ENCODE measurements at regions not wholly inside any gene's neighbourhood (a gene's known extent, or its start where the extent isn't known, plus 50 kb on each side); places are given as distances from the start of the nearest gene placed in this dataset.

DNA sequence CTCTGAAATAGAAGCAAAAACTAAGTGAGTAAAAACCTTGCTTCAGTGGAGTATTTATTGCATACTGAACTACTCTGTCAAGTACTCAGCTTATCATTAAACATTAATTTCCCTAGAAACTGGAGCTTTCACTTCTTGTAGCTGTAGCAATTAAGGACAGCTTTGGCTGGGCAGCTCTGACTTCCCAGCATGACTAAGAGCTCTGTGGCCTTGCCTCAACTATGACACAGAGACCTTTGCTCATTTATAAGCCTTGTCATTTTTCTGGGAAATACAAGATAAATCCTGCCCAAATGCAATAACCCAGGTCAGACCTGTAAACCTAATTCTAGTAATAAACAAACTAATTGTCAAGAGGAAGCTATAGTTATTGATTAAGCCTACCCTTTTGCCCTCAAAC is 65.4 kb upstream of the STK32A start:
- DNase-seq (ENCODE audit: low spot score), result peak; percentile 35

DNA sequence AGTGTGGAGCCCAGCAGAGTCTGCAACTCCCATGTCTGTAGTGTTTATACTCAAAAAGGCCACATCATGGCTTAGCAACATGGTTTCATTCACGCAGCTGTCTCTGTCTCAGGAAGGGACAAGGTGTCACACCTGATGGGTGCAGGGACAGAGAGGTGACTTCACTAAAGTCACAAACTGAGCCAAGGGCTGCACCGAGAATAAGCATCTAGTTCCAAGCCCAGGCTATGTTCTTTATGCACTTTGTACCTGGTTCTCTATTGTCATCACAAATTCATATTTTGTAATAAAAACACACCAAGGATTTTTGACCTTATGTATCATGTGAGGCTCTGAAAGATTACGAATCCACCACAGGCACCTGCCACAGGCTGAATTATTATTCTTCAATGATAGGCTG is 64.9 kb upstream of the STK32A start:
- DNase-seq (ENCODE audit: low spot score), result no peak

GRCh38 chr5:147170603-147171002 is 64.2 kb upstream of the STK32A start:
- no peak for DNase-seq (ENCODE audit: low spot score)

DNA sequence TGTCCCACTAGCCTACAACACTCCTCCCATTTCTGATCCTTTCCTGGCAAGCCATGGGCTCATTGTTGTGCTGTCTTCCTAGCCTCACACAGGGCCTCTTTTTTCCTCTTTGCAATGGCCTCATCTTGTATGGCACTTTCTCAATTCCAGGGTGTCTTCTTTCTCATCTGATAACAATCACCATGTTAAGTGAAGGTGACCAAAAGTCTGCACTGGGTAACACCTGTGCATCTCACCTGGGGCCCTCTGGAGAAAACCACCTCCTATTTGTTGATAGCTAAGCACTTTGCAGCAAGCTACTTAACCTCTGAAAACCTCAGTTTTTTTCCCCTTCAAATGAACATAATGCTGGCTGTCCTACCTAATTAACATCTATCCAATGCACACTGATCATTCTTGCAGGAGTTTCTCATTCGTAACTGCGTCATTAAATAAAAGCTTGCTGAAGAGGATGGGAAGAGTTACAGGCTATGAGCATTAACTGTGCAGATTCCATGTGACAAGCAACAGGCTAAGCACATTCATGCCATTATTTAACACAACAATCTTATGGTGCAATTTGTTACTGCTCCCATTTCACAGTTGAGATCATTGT is 60.1 kb upstream of the STK32A start:
- no peak for DNase-seq (ENCODE audit: low spot score)

DNA sequence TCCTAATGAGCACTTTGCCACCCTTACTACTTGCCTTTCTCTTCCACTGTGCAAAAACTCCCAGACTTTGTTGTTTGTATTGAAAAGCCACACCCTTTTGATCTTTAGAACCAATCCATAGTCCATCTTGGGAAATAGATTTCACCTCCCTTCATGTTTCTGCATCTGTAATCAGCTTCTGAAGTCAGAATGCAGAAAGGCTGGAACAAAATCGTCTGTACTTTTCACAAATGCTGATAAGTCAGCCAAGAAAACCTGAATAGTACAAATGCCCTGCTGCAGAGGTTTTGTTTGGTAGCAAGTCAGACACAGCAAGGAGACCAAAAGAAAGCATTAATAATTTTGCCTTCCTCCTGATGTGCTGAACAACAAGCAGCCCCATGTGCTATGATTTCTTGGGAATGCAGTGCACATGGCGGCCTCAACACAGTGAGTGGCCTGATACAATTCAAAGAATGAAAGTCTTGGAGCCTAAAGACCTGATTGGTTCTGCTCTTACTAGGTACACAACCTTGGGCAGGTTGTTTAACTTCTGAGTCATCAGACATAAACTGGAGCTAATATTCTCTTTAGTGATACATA is 59.2 kb upstream of the STK32A start:
- no peak for DNase-seq (ENCODE audit: low spot score)

GRCh38 chr5:147176422-147176821 is 58.4 kb upstream of the STK32A start:
- DNase-seq (ENCODE audit: low spot score), result no peak

DNA sequence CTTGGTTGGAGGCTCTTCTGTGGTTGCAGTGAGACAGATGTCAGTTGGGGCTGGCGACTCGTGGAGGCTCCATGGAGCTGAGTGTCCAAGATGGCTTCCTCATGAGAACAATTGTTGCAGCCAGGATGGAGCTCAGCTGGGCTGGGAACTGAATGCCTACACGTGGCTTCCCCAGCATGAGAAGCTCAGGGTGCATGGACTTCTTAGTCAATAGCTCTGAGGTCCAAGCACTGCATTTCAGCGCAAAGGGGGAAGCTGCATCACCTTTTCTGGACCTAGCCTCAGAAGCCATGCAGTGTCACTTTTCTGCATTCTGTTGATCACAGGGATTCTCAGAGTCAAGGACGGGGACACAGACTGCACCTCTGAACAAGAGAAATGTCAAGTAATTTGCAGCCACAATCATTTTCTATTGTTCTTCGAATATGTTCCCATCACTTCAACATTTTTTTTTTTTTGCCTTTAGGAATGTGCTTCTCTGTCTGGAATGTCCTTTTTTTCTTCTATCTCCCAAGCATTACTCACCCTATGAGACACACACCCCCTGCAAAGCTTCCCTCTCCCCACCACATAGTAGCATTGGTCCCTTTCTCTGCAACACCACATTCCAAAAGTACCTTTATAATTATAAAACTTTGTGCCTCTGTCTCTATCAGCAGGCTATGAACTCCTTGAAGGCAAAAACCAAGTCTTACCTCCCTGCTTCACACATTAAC is 57.5 kb upstream of the STK32A start:
- peak; percentile 74 for DNase-seq (ENCODE audit: low spot score)

DNA sequence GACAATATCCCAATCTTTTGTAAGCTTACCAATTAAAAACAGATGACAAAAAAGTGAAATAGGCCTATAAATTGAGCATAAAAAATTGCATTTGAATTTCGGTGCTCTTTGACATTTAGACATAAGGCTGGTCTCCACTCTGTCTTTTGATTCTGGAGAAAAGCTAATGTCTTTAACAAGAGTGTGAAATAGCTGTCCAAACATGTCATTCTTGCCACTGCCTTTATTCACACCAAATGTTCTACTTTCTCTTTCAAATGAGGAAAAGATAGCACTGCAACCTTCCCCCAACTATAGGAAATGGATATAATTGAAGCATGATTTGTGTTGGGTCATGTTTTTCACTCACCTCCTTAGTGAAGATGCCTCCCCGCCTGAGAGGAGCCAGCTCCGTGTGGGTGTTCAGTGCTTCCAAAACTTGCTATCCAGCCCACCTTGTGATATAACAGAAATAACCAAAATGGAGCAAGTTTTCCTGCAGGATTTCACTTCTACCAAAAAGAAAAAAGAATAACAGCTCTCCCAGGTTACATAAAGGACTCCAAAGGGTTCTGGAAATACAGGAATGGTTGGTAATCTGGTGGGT is 55.2 kb upstream of the STK32A start:
- DNase-seq (ENCODE audit: low spot score), result no peak

DNA sequence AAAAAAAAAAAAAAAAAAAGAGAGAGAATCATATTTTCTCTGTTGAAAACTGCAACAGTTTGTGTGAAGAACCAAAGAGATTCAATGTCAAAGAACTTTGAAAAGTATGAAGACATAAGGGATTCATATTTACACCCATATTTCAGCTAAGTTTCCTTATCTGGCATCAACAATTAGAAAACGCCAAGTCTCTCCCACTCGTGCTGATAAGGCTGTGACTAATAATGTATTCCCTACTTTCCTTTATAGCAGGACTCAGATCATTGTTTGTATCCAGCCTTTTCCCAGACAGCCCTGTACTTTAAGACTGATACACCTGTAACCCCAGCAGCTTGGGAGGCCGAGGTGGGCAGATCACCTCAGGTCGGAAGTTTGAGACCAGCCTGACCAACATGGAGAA is 54.1 kb upstream of the STK32A start:
- DNase-seq (ENCODE audit: low spot score), result no peak

Measured in AG08395 (cell line).